ENCODE measurements at regions not wholly inside any gene's neighbourhood (a gene's known extent, or its start where the extent isn't known, plus 50 kb on each side); places are given as distances from the start of the nearest gene placed in this dataset.

GRCh38 chr10:121661451-121661851 is 63.2 kb upstream of the FGFR2 start:
- no peak for TF ChIP-seq EZH2 (IDR thresholded peaks at IDR 0.05; ENCODE audit: insufficient read depth, low read length)
- TF ChIP-seq, protein P1, sequence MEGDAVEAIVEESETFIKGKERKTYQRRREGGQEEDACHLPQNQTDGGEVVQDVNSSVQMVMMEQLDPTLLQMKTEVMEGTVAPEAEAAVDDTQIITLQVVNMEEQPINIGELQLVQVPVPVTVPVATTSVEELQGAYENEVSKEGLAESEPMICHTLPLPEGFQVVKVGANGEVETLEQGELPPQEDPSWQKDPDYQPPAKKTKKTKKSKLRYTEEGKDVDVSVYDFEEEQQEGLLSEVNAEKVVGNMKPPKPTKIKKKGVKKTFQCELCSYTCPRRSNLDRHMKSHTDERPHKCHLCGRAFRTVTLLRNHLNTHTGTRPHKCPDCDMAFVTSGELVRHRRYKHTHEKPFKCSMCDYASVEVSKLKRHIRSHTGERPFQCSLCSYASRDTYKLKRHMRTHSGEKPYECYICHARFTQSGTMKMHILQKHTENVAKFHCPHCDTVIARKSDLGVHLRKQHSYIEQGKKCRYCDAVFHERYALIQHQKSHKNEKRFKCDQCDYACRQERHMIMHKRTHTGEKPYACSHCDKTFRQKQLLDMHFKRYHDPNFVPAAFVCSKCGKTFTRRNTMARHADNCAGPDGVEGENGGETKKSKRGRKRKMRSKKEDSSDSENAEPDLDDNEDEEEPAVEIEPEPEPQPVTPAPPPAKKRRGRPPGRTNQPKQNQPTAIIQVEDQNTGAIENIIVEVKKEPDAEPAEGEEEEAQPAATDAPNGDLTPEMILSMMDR (IDR thresholded peaks at IDR 0.05; ENCODE audit: insufficient read depth, low read depth, low read length) = no peak
- DNase-seq (ENCODE audit: low read depth) = no peak
- Mint-ChIP-seq H3K4me3 (ENCODE audit: unreplicated experiment) (no peak overlapping the region), H3K27me3 (ENCODE audit: low read depth, unreplicated experiment) (peaks cover 14% of the 10 kb centered on the region), H3K4me1 (ENCODE audit: low read depth, unreplicated experiment) (no peaks in the 10 kb centered on the region), H3K36me3 (ENCODE audit: low read depth, unreplicated experiment) (no peaks in the 10 kb centered on the region), H3K9me3 (ENCODE audit: unreplicated experiment) (peaks cover 11% of the 10 kb centered on the region), H3K27ac (ENCODE audit: unreplicated experiment) (no peak overlapping the region)
- no peak for FAIRE-seq
- Histone ChIP-seq H3K4me1 (ENCODE audit: insufficient read depth, low read length) (no peaks in the 10 kb centered on the region), H3K27ac (ENCODE audit: low read depth, low read length) (no peak overlapping the region), H3K4me3 (ENCODE audit: insufficient read depth, low read depth, low read length) (no peak overlapping the region), H3K4me2 (ENCODE audit: low read length) (no peak overlapping the region), H3K9me3 (ENCODE audit: insufficient read depth, low read depth, low read length) (no peaks in the 10 kb centered on the region), H3K27me3 (ENCODE audit: insufficient read depth, low read length) (no peaks in the 10 kb centered on the region), H3K9ac (ENCODE audit: low read length) (no peak overlapping the region), H3K36me3 (ENCODE audit: insufficient read depth, low read length) (no peaks in the 10 kb centered on the region), H2AFZ (ENCODE audit: low read depth, low read length) (no peak overlapping the region), H3K79me2 (ENCODE audit: insufficient read depth, low read length) (no peaks in the 10 kb centered on the region), H4K20me1 (ENCODE audit: insufficient read depth, low read length) (no peaks in the 10 kb centered on the region)

GRCh38 chr10:121659236-121659635 is 61.0 kb upstream of the FGFR2 start:
- DNase-seq (ENCODE audit: low read depth) (no peak), FAIRE-seq (no peak)
- Histone ChIP-seq H3K4me3 (ENCODE audit: insufficient read depth, low read depth, low read length) (no peak overlapping the region), H3K4me2 (ENCODE audit: low read length) (no peak overlapping the region), H3K27me3 (ENCODE audit: insufficient read depth, low read length) (no peaks in the 10 kb centered on the region), H3K9me3 (ENCODE audit: insufficient read depth, low read depth, low read length) (no peaks in the 10 kb centered on the region), H4K20me1 (ENCODE audit: insufficient read depth, low read length) (no peaks in the 10 kb centered on the region), H2AFZ (ENCODE audit: low read depth, low read length) (no peak overlapping the region), H3K79me2 (ENCODE audit: insufficient read depth, low read length) (no peaks in the 10 kb centered on the region), H3K36me3 (ENCODE audit: insufficient read depth, low read length) (no peaks in the 10 kb centered on the region), H3K27ac (ENCODE audit: low read depth, low read length) (no peak overlapping the region), H3K9ac (ENCODE audit: low read length) (no peak overlapping the region), H3K4me1 (ENCODE audit: insufficient read depth, low read length) (no peaks in the 10 kb centered on the region)
- H3K4me1 Mint-ChIP-seq (ENCODE audit: low read depth, unreplicated experiment) = no peaks in the 10 kb centered on the region
- no peaks in the 10 kb centered on the region for H3K36me3 Mint-ChIP-seq (ENCODE audit: low read depth, unreplicated experiment)
- TF ChIP-seq, protein P1 (IDR thresholded peaks at IDR 0.05; ENCODE audit: insufficient read depth, low read depth, low read length) = no peak
- TF ChIP-seq EZH2 (IDR thresholded peaks at IDR 0.05; ENCODE audit: insufficient read depth, low read length) = no peak
- peaks cover 7% of the 10 kb centered on the region for H3K9me3 Mint-ChIP-seq (ENCODE audit: unreplicated experiment)
- peaks cover 14% of the 10 kb centered on the region for H3K27me3 Mint-ChIP-seq (ENCODE audit: low read depth, unreplicated experiment)
- H3K27ac Mint-ChIP-seq (ENCODE audit: unreplicated experiment) = no peak overlapping the region
- no peak overlapping the region for H3K4me3 Mint-ChIP-seq (ENCODE audit: unreplicated experiment)

DNA sequence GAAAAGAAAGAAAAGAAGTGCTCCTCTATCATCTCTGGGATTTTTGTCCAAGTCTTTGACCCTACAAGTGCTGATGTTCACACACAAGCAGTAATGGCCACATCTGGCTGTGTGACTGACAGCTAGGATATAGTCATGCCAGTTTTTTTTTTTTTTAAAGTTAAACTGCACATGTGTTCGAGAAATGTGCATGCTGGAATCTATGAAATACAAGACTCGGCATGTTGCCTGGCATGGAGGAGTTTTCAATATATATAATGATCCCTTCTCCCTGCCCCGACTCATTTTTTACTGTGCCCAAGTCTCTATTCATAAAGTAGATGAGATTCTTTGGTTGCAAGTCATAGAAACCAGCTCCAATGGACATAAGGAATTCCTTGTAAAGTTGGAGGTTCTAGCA is 60.4 kb upstream of the FGFR2 start:
- Histone ChIP-seq H2AFZ (ENCODE audit: low read depth, low read length) (no peak overlapping the region), H3K4me2 (ENCODE audit: low read length) (no peak overlapping the region), H4K20me1 (ENCODE audit: insufficient read depth, low read length) (no peaks in the 10 kb centered on the region), H3K36me3 (ENCODE audit: insufficient read depth, low read length) (no peaks in the 10 kb centered on the region), H3K27ac (ENCODE audit: low read depth, low read length) (no peak overlapping the region), H3K79me2 (ENCODE audit: insufficient read depth, low read length) (no peaks in the 10 kb centered on the region), H3K27me3 (ENCODE audit: insufficient read depth, low read length) (no peaks in the 10 kb centered on the region), H3K4me1 (ENCODE audit: insufficient read depth, low read length) (no peaks in the 10 kb centered on the region), H3K9ac (ENCODE audit: low read length) (no peak overlapping the region), H3K4me3 (ENCODE audit: insufficient read depth, low read depth, low read length) (no peak overlapping the region), H3K9me3 (ENCODE audit: insufficient read depth, low read depth, low read length) (no peaks in the 10 kb centered on the region)
- no peaks in the 10 kb centered on the region for H3K36me3 Mint-ChIP-seq (ENCODE audit: low read depth, unreplicated experiment)
- no peak for DNase-seq (ENCODE audit: low read depth)
- peaks cover 6% of the 10 kb centered on the region for H3K9me3 Mint-ChIP-seq (ENCODE audit: unreplicated experiment)
- TF ChIP-seq EZH2 (IDR thresholded peaks at IDR 0.05; ENCODE audit: insufficient read depth, low read length) = no peak
- TF ChIP-seq, protein P1 (IDR thresholded peaks at IDR 0.05; ENCODE audit: insufficient read depth, low read depth, low read length) = no peak
- H3K27me3 Mint-ChIP-seq (ENCODE audit: low read depth, unreplicated experiment) = peaks cover 14% of the 10 kb centered on the region
- no peaks in the 10 kb centered on the region for H3K4me1 Mint-ChIP-seq (ENCODE audit: low read depth, unreplicated experiment)
- H3K4me3 Mint-ChIP-seq (ENCODE audit: unreplicated experiment) = no peak overlapping the region
- H3K27ac Mint-ChIP-seq (ENCODE audit: unreplicated experiment) = no peak overlapping the region
- FAIRE-seq = no peak

All from astrocyte (in vitro differentiated cells and primary cell).